Glomerular visceral epithelial cell (primary cell): ENCODE measurements at regions not wholly inside any gene's neighbourhood (a gene's known extent, or its start where the extent isn't known, plus 50 kb on each side); places are given as distances from the start of the nearest gene placed in this dataset.
"Not testable (repeated sequence)": the region's sequence is repeated elsewhere in the genome, so short reads cannot be mapped to it uniquely, and the experiment has no call there.

Experiments
- DNase-seq: peaks from one replicate; pipeline ENCODE4 v3.0.0-alpha.2; 2016; ENCODE audit errors: extremely low spot score

GRCh38 chr7:91355695-91356435 is 91.6 kb downstream of the FZD1 start:
- no peak for DNase-seq

- DNase-seq: no peak
Observed at GRCh38 chr7:91356915-91357314, 92.7 kb downstream of the FZD1 start.

DNA sequence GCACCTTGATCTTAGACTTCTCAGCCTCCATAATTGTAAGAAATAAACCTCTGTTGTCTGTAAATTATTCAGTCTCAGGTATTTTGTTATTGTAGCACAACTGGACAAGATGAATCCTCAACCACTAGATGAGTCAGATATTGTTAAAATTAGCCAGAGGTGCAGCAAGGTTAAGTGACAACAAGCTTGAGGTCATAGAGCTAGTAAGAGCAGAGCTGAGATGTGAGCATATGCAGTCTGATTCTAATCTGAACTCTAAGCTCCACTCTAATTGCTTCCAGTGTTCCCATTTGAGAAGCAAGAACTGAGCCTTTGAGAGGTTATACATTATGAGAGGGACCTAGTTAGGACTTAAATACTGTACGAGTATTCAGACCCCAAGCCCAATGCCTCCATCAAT is 93.1 kb downstream of the FZD1 start:
- no peak for DNase-seq

DNA sequence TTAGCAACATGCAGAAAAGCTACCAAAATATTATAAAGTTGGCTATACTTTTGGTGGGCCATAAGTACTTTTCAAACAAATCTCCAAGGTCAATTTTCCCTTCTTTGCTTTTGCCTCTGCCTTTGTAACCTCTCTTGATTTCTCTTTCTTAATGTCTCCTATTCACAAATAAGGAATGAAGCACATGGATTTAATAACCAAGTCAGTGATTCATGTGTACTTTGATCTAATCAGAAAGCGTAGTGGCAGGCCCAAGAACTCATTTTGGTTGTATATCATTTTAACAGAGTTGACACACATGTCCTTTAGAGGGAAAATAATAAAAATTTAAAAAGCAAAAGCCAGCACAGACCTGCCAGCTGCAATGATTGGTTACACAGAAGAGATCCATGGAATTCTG is 93.7 kb downstream of the FZD1 start:
- no peak for DNase-seq

DNA sequence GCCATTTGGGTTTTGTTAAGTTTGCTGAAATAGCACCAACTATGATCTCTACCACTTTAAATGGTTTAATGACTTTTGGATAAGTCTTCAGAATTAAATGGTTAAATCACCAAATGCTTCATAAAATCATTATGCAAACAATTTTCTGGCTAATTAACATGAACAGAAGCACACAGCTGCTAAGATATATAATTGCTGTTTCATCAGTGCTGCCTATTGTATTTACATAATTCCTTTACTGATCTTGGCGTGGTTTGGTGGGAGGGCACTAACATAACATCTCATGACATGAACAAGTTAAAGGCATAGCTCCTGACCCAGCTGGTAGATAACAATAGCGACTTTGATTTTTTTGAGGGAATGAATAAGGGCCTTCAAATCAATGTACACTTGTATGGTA is 94.1 kb downstream of the FZD1 start:
- DNase-seq: no peak

DNA sequence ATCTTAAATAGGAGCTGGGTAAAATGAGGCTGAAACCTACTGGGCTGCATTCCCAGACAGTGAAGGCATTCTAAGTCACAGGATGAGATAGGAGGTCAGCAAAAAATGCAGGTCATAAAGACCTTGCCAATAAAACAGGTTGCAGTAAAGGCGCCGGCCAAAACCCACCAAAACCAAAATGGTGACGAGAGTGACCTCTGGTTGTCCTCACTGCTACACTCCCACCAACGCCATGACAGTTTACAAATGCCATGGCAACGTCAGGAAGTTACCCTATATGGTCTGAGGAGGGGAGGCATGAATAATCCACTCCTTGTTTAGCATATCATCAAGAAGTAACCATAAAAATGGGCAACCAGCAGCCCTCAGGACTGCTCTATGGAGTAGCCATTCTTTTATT is 100.9 kb downstream of the FZD1 start:
- DNase-seq: not testable (repeated sequence)

- DNase-seq: no peak
Observed at GRCh38 chr7:91366091-91366490, 101.9 kb downstream of the FZD1 start.

- DNase-seq: no peak
Observed at GRCh38 chr7:91367812-91368578, 103.8 kb downstream of the FZD1 start.

- no peak for DNase-seq
Observed at GRCh38 chr7:91372323-91372722, 108.1 kb downstream of the FZD1 start.

GRCh38 chr7:91373111-91373800 is 109.0 kb downstream of the FZD1 start:
- DNase-seq: no peak

- DNase-seq: no peak
Observed at GRCh38 chr7:91374321-91374989, 110.2 kb downstream of the FZD1 start.

DNA sequence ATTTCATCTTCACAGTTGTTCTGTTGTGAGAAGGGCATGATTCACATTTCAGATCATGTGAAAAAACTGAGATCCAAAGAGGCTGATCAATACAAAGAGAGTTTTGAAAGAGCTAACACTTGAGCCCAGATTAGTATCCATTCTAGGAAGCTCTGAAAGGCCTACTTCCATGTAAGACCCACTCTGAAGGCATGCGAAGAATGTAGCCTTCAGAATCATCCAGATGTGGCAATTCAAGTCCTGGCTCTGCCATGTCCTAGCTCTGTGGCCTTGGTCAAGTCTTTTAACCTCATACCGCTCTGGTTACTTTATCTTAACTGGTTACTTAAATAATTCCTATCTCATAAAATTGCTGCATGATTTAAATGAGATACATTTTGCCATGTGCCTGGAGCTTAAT is 111.1 kb downstream of the FZD1 start:
- no peak for DNase-seq

- DNase-seq: no peak
Observed at GRCh38 chr7:91378131-91378530, 113.9 kb downstream of the FZD1 start.

DNA sequence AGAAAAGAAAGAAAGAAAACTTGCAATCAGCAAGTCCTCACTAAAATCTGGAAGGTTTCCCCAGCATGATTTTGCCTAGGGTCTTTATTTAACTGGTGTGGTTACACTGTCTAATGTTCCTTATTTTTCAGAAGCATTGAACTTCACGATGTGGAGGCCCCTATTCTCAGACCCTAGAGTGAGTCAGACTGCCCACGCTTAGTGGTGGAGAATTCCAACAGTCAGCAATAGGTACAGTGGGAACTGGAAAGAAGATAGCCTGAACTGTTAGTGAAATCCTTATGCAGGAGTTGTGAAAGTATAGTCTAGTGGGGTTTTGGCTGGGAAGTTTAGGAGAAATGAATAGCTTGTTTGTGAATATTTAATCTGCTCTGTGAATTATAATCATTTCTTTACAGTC is 115.0 kb downstream of the FZD1 start:
- DNase-seq: no peak

DNA sequence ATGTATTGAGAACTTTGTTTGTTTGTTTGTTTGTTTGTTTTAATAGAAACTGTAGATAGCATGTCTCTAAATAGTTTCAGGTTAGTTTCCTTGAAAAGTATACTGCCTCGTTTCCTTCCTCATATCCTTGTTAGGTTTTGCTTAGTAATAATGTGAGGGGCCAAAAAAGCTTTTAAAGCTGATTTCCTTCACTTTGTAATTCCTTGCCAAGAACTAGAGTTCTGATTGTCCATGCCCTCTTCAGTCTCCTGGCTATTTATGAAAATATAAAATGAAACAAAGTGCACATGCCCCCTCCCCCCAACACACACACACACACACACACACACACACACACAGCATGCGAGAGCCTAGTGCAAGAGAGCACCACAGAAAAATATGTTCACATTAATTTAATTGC is 115.8 kb downstream of the FZD1 start:
- DNase-seq: no peak

GRCh38 chr7:91383053-91383904 is 119.0 kb downstream of the FZD1 start:
- DNase-seq: no peak

DNA sequence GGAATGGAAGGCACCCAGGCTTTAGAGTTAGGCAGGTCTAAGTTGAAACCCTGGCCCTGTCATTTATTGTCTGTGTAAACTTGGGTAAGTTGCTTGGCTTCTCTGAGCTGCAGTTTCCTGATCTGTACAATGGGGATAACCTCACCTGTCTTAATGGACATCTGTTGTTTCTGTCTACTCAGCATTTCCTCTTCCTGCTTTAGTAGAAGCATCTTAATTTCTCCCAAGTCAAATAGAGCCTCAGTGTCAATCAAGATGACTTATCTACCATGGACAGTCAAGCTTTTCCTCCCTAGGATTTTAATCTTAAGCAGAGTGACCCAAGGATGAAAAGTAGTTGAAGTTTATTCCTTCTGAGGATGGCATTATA is 119.7 kb downstream of the FZD1 start:
- no peak for DNase-seq

DNA sequence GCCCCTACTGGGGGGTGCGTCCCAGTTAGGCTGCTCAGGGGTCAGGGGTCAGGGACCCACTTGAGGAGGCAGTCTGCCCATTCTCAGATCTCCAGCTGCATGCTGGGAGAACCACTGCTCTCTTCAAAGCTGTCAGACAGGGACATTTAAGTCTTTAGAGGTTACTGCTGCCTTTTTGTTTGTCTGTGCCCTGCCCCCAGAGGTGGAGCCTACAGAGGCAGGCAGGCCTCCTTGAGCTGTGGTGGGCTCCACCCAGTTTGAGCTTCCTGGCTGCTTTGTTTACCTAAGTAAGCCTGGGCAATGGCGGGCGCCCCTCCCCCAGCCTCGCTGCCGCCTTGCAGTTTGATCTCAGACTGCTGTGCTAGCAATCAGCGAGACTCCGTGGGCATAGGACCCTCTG is 130.5 kb downstream of the FZD1 start:
- DNase-seq: not testable (repeated sequence)

GRCh38 chr7:91395313-91395712 is 131.1 kb downstream of the FZD1 start:
- DNase-seq: not testable (repeated sequence)

DNA sequence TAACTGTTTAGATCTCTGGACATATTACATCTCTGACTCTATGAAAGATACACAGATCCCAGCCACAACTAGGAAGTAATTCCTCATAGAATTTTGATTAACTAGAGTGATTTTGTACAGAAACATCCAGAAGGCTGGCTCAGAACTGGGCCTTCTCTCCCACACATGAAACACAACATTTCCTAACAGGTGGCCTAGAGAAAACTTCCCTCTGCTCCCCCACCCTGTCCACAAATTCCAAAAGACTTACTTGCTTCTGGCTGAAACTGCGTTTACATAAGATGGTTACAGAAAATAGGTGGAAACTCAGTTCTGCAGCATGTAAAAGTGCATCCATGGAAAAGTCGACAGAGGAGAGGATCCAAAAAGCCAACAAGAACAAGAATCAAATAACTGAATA is 132.9 kb downstream of the FZD1 start:
- DNase-seq: no peak

GRCh38 chr7:91397612-91398011 is 133.4 kb downstream of the FZD1 start:
- DNase-seq: no peak
